C4-2B (cell line): ENCODE measurements at regions not wholly inside any gene's neighbourhood (a gene's known extent, or its start where the extent isn't known, plus 50 kb on each side); places are given as distances from the start of the nearest gene placed in this dataset.

Source experiments
- H3K27ac ChIP-seq: fragments of 450-650 bp; 2 replicates; pipeline ENCODE4 v1.5.1; 2017
- ZFX ChIP-seq: fragments of 450-650 bp; IDR thresholded peaks from 2 replicates; pipeline ENCODE4 v1.6.1; 2017
- TF ChIP-seq, protein P1 (sequence below): fragments of 450-650 bp; conservative IDR thresholded peaks from 2 replicates; pipeline ENCODE4 v1.5.1; 2017; ENCODE audit warnings: mild to moderate bottlenecking

DNA sequence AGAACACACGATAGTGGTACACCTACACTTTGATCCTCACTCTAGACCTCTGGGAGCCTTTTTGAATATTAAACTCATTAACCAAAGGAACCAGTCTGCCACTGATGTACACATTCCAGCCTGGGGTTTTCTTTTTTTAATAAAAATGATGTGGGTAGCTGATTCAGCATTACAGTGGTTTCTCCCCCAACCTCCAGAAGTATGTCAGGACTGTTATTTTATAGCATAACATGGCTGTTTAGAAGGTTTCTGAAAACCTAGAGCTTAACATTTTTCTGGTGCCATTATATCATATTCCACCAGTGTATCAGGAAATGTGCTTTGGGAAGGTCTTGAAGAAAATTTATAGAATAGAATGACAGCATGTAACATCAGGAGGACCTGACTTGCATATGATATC is 540.9 kb upstream of the WWC1 start:
- H3K27ac ChIP-seq, result no peak overlapping the region
- TF ChIP-seq, protein P1, sequence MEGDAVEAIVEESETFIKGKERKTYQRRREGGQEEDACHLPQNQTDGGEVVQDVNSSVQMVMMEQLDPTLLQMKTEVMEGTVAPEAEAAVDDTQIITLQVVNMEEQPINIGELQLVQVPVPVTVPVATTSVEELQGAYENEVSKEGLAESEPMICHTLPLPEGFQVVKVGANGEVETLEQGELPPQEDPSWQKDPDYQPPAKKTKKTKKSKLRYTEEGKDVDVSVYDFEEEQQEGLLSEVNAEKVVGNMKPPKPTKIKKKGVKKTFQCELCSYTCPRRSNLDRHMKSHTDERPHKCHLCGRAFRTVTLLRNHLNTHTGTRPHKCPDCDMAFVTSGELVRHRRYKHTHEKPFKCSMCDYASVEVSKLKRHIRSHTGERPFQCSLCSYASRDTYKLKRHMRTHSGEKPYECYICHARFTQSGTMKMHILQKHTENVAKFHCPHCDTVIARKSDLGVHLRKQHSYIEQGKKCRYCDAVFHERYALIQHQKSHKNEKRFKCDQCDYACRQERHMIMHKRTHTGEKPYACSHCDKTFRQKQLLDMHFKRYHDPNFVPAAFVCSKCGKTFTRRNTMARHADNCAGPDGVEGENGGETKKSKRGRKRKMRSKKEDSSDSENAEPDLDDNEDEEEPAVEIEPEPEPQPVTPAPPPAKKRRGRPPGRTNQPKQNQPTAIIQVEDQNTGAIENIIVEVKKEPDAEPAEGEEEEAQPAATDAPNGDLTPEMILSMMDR, result no peak
- no peak for TF ChIP-seq ZFX

DNA sequence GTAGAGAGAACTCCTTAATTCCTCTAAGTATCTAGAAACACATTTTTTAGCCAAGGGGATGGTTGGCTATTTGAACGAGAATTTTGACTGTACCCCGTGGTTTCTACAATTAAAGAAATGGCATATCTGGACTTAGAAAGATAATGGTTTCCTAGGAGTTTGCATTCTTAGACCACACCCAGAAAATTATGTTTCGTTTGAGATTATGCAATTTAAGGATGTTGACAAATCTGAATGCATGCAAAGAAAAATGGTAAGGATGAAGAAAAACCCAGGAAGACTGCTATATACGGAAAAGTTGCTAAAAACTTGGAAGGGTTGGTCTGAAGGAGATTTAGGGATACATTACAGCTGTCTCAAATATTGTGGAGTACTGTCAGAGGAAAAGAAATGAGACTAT is 538.5 kb upstream of the WWC1 start:
- TF ChIP-seq, protein P1, result no peak
- TF ChIP-seq ZFX, result no peak
- no peak overlapping the region for H3K27ac ChIP-seq

DNA sequence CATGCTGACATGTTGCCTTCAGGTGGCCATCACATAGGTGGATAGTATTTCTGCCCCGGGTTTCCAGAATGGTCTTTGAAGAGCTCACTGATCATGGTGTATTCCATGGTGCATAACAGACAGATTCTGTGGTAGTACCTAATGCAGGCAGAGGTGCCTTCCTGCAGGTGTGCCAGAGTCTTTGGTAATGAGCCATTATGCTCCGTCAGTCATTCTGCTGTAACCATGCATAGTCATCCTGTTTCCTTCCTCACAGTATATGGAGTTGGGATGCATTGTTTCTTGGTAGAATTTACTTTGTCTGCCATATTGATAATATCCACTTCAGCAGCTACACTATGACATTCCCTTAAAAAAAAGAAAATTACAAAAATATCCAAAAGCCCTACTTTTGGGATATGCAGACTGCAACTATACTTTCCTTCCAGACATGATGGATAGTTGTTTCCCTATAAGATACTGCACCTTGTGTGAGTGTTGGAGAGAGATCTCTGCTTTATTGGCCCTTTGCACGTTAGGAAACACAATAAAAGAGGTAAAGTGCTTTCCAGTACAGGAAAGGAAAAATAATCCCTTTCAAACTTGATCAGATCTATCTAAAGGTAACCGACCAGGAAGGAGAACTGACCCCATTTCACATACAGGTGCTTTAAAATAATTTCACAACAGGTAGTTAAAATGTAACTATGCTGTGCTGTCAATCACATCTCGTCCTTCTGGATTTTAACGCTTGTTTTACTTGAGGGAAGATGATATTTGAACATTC is 537.5 kb upstream of the WWC1 start:
- no peak overlapping the region for H3K27ac ChIP-seq
- TF ChIP-seq, protein P1, result no peak
- TF ChIP-seq ZFX, result no peak

DNA sequence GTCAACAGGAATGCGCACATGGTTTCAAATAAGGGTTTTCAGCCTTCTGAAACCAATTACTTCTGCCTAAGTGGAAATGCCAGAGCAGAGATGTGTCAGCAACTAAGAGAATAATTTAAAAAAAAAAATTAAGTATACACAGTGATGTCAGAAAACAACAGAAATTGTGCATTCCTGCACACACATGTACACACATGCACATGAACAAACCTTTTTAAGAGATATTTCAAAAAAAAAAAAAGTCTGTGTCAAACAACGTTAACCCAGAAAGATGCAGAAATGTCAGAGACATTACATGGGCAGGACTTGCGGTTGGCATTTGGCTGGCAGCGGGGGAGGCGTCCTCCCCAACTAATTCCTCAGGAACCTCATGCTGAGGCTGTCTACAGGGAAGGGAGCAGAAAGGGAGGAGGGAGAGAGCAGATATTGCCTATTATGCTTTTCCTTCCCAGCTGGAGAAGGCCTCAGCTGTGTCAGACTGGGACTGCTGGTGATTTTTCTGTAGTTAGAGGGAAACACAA is 536.9 kb upstream of the WWC1 start:
- no peak overlapping the region for H3K27ac ChIP-seq
- TF ChIP-seq ZFX, result no peak
- TF ChIP-seq, protein P1, result no peak

GRCh38 chr5:167755420-167755819 is 536.0 kb upstream of the WWC1 start:
- no peak overlapping the region for H3K27ac ChIP-seq
- TF ChIP-seq, protein P1, result no peak
- TF ChIP-seq ZFX, result no peak

GRCh38 chr5:167759057-167759821 is 532.2 kb upstream of the WWC1 start:
- H3K27ac ChIP-seq, result no peak overlapping the region

More at GRCh38 chr5:167759057-167759821, 532.2 kb upstream of the WWC1 start:
- TF ChIP-seq, protein P1, result no peak
